NCI-H1092 (cell line): ENCODE measurements at regions not wholly inside any gene's neighbourhood (a gene's known extent, or its start where the extent isn't known, plus 50 kb on each side); places are given as distances from the start of the nearest gene placed in this dataset.

Experiments
- DNase-seq: peaks from one replicate; lab custom pipeline; 2025; lab: John Stamatoyannopoulos, UW

DNA sequence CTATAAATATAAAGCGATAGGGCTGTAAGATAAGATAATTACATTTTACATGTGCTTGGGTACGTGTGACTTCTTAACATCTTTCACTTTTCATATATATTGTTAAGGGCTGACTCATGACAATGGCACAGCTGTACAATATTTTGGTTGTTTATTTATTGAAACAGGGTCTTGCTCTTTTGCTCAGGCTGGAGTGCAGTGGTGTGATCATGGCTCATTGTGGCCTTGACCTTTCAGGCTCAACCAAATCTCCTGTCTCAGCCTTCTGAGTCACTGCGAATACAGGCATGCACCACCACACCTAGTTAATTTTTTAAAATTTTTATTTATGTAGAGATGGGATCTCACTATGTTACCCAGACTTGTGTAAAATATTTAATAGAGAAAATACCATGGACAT lies 2532.4 kb upstream of the PCDH20 start:
- no peak for DNase-seq

DNA sequence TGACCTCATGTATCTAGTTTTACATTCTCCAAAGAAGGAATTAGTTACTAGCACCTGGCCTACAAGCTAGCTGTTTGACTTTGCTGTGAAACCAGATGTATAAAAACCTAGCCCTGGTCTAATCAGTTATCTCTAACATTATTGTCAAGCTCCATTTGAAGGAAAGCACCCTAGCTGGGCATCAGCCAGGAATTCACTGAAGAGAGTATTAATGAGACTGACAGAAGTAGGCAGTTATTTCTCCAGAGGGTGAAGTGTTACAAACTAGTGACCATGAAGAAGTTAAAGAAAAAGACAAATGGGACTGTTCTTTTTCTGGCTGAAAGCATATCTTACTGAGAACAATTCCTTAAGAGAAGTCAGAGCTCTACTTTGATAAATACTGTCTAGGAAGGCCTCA lies 2529.3 kb upstream of the PCDH20 start:
- DNase-seq, result no peak

GRCh38 chr13:63942372-63942771 lies 2526.7 kb upstream of the PCDH20 start:
- DNase-seq, result no peak

- DNase-seq, result no peak
Observed at GRCh38 chr13:63938851-63939250, 2523.2 kb upstream of the PCDH20 start.

GRCh38 chr13:63910511-63910910 lies 2494.9 kb upstream of the PCDH20 start:
- DNase-seq, result peak; percentile 52

- DNase-seq, result no peak
Observed at GRCh38 chr13:63909726-63910375, 2494.2 kb upstream of the PCDH20 start.

DNA sequence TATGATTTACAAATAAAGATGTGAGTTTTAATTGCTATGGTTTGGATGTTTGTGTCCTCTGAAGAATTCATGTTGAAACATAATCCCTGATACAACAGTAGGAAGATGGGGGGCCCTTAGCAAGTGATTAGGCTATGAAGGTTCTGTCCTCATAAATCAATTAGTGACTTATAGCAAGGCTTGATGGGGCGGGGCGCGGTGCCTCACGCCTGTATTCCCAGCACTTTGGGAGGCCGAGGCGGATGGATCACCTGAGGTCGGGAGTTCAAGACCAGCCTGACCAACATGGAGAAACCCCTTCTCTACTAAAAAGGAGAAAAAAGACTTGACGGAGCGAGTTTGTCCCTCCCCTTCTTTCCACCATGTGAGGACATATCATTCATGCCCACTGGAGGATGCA lies 2486.5 kb upstream of the PCDH20 start:
- no peak for DNase-seq

DNA sequence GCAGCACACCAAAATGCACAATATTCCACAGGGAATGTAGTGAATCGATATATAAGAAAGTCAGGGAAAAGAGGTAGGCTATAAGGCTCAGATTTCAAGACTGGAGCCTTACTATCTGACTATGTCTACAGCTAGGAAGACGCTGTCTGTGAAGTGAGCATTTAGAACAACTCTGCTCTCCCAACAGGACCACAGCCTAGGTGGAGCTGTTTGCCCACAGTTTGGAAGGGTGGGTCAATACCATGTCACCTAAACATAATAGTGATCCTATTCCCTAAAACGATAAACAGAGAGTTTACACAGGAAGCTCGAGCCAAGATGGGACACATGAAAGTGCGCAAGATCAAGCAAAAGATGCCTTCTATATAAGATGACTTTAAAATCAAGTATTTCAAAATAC lies 2486.0 kb upstream of the PCDH20 start:
- no peak for DNase-seq

- no peak for DNase-seq
Observed at GRCh38 chr13:63900406-63900805, 2484.8 kb upstream of the PCDH20 start.

GRCh38 chr13:63896321-63896720 lies 2480.7 kb upstream of the PCDH20 start:
- no peak for DNase-seq

DNA sequence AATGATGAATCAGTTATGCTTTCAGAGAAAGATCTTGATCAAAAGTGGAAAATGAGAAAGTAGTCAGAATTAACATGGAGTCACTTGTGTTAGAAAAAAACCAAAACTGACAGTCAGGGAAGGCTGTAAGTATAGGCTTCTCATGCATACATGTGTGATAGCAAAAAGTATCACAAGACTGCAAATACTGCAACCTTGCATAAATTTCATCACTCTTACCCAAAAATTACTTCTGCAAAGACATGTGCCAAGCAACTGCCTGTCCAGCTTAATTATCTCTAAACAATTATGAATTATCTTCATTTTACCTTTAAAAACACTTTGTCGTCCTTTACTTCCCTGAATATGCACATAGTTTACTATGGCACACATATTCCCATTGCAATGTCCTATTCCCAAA lies 2466.4 kb upstream of the PCDH20 start:
- no peak for DNase-seq

- DNase-seq, result no peak
Observed at GRCh38 chr13:63880705-63881104, 2465.1 kb upstream of the PCDH20 start.

DNA sequence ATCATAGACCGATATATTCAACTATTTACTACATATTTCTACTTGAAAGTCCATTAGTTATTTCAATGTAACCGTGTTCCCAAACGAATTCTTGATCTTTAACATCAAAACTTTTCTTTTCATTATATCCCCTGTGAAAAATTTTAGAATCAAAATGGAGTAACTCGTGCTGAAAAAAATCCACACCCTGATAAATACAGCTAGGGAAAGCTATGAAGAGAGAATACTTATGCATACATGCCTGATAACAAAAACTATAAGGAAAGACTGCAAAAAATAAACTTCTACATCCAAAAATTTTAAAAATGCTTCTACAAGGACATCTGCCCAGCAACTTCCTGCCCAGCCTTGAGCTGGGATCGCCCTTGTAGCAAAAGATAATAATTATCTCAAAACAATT lies 2458.3 kb upstream of the PCDH20 start:
- no peak for DNase-seq

DNA sequence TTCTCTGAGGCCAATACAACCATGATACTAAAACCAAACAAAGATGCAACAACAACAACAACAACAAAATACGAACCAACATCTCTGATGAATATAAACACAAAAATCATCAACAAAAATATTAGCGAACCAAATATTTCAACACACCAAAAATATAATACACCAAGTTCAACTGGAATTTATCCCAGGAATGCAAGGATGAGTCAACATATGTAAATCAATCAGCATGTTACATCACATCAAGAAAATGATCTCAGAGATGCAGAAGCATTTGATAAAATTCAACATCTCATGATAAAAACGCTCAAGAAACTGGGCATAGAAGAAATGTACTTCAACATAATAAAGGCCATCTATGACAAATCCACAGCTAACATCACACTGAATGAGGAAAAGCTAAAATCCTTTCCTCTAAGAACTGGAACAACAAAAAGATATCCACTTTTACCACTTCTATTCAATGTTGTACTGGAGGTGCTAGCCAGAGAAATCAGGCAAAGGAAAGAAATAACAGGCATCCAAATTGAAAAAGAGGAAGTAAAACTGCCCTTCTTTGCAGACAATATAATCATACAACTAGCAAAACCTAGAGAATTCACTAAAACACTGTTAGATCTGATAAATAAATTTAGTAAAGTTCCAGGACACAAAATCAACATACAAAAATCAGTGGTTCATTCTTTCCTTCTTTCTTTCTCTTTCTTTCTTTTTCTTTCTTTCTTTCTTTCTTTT lies 2448.7 kb upstream of the PCDH20 start:
- no peak for DNase-seq

- no peak for DNase-seq
Observed at GRCh38 chr13:63855457-63856118, 2439.9 kb upstream of the PCDH20 start.

- DNase-seq, result no peak
Observed at GRCh38 chr13:63853816-63854215, 2438.2 kb upstream of the PCDH20 start.

GRCh38 chr13:63851526-63851925 lies 2435.9 kb upstream of the PCDH20 start:
- no peak for DNase-seq

DNA sequence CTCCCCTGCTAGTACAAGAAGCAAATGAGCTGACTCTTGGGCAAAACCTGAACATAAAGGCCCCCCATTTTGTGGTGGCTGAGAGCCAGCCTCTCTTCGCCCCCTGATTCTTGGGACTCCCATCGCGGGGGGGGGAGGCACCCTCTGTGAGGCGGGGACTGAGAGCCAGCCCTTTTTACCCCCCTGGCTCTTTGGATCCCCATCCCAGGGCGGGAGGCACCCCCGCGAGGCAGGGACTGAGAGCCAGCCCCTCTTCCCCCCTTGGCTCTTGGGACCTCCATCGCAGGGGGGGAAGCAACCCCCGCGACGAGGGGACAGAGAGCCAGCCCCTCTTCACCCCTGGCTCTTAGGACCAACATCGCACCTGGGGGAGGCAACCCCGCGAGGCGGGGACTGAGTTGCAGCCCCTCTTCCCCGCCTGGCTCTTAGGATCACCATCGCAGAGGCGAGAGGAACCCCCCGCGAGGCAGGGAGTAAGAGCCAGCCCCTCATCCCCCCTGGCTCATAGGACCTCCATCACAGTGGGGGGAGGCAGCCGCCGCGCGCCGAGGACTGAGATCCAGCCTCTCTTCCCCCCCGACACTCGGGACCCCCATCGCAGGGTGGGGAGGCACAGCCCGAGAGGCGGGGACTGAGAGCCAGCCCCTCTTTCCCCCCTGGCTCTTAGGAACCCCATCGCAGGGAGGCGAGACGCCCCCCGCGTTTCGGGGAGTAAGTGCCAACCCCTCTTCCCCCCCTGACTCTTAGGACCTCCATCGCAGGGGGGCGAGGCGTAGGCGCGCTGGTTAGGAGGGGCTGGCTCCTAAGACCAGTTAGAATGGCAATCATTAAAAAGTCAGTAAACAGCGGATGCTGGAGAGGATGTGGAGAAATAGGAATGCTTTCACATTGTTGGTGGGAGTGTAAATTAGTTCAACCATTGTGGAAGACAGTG lies 2428.4 kb upstream of the PCDH20 start:
- DNase-seq, result no peak

GRCh38 chr13:63842102-63842501 lies 2426.5 kb upstream of the PCDH20 start:
- no peak for DNase-seq

GRCh38 chr13:63840551-63841421 lies 2425.1 kb upstream of the PCDH20 start:
- DNase-seq, result no peak
